Activated naive CD4-positive, alpha-beta T cell (primary cell): ENCODE measurements at regions not wholly inside any gene's neighbourhood (a gene's known extent, or its start where the extent isn't known, plus 50 kb on each side); places are given as distances from the start of the nearest gene placed in this dataset.
"Not testable (repeated sequence)": the region's sequence is repeated elsewhere in the genome, so short reads cannot be mapped to it uniquely, and the experiment has no call there.

ENCODE experiments used
- DNase-seq, 4 experiments: peaks; one replicate each; lab custom pipeline; 2025; lab: John Stamatoyannopoulos, UW

DNA sequence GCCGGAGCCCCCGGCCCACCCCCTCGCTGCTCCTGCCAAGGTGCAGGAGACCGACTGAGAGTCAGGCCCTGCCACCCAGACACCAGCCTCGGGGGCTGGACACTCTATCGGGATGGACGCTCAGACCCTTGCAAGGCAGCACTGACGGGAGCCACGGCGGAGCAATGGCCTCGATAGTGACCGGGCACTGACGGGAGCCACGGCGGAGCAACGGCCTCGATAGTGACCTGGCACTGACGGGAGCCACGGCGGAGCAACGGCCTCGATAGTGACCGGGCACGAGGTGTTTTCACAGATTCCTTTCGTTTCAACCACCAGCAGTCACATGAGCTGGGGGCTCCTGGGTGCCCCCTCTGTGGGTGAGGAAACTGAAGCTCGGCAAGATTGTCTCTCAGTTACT lies 123.6 kb upstream of the PPP1R26 start:
- no peak for DNase-seq

DNA sequence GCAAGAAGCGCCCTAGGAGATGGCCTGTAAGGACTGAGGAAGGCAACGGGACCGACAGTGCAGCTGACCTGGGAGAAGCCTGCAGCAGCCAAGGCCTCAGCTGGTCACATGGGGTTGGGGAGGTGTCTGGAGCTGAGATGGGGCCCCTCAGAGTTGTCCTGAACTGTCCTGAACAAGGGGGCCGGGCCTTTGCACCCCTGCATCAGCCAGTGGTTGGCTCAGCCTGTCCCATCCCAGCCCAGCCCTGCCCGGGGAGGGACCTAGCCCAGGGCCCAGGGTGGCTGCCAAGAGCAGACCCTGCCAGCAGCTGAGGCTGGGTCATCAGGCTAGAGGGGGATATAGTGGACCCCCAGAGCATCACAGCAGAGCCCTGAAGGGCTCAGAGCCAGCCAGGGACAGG lies 122.8 kb upstream of the PPP1R26 start:
- no peak for DNase-seq

DNA sequence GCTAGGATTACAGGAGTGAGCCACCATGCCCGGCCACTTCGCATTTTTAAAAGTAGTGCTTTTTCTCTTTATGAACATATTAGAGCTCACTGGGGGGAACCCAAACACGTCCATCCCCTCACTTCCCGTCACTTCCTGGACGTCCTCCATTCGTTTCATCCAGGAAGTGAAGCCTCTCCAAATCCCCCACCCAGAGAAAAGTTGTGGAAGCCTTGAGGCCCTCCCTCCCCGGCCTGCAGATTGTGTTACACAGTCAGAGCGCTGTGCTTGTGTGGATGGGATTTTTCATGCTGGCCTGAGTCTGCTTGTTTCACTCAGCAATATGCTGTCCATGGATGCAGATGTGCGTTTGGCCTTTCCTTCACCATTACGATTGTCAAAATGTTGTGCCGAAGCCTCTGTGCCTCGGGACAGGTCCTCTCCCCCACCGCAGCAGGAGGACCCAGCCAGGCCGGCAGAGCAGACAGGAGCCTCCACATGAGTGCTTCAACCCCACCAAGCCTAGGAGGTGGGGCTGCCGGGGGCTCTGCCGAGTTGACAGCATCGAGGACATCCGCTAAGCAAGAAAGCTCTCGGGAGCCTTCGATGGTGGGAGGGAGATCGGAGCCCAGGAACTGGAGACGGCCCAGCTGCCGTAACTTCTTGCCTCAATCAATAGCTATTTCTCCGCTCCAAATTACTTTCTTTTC lies 121.6 kb upstream of the PPP1R26 start:
- DNase-seq, result no peak

DNA sequence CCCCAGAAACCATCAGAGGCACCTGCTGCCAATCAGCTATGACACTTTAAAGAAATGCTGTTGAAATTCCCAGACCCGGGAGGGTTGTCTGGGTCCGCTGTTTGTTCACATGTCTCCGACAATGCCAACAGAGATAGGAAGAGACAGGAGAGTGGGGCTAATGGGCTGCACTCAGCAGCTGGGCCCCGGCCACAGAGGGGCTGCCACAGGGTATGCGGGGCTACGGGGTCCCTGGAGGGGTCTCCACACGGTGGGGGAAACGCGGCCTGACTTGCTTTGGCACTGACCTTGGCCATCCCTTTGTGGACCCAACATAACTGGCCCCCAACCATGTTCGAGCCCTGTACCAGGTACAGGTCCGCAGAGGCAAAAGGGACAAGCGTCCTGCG lies 121.0 kb upstream of the PPP1R26 start:
- no peak for DNase-seq

DNA sequence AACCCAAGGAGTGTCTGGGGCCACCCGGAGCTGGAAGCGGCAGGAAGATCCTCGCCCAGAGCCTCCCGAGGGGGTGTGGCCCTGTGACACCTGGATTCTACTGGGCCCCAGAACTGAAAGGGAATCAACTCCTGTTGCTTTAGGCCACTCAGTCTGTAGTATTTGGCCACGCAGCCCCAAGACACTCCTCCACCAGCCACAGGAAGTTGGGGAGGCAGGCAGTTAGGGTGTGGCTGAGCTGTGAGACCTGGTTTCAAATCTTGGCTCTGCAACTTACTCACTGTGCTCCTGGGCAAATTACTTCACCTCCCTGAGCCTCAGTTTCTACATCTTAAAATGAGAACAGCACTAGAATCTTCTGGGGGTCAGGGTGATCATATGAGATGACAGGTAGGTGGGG lies 119.8 kb upstream of the PPP1R26 start:
- no peak for DNase-seq

DNA sequence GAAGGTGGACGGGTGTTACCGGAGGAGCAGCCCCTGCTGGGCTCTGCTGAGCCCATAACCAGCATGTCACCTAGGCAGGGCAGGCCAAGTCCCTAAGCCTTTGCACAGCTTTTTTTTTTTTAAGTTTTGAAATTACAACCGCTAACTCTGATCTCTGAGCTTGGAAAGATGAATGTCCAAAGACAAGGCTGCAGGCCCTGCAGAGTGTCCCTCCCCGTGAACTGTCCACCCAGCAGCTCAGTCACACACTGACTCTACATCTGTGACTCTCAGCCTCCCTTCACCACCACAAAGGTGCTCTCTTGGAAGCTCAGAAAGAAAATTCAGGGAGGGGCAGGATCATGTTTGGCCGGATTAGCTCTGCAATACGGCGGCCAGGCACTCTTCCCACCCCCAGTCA lies 119.0 kb upstream of the PPP1R26 start:
- DNase-seq, result no peak

DNA sequence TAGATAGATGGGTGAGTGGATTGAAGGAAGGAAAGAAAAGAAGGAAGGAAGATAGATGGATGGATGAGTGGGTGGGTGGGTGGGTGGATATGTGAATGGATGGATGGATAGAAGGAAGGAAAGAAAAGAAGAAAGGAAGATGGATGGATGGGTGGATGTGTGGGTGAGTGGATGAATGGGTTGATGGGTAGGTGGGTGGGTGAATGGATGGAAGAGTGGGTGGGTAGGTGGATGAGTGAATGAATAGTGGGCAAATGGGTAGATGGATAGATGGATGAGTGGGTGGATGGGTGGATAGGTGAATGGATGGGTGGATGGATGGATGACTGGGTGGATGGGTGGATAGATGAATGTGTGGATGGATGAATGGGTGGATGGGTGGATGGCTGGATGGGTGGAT lies 117.9 kb upstream of the PPP1R26 start:
- DNase-seq, result not testable (repeated sequence)

DNA sequence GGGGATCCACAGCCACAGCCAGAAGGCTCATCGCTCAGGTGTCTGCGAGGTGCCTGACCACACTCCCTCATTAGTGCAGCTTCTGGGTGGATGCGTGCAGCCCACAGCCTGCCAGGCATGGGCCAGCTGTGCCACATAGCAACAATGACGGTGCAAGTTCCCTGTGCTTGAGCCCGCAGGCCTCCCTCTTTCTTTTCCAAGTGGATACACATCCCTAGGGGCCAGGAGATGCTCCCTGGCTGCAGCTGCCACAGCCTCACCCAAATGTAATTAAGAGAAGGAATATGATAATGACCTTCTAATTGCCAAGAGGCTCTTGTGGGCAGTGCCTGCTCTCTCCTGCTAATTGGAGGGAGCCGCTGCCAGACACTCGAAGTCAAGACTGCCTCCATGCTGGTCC lies 116.0 kb upstream of the PPP1R26 start:
- no peak for DNase-seq

DNA sequence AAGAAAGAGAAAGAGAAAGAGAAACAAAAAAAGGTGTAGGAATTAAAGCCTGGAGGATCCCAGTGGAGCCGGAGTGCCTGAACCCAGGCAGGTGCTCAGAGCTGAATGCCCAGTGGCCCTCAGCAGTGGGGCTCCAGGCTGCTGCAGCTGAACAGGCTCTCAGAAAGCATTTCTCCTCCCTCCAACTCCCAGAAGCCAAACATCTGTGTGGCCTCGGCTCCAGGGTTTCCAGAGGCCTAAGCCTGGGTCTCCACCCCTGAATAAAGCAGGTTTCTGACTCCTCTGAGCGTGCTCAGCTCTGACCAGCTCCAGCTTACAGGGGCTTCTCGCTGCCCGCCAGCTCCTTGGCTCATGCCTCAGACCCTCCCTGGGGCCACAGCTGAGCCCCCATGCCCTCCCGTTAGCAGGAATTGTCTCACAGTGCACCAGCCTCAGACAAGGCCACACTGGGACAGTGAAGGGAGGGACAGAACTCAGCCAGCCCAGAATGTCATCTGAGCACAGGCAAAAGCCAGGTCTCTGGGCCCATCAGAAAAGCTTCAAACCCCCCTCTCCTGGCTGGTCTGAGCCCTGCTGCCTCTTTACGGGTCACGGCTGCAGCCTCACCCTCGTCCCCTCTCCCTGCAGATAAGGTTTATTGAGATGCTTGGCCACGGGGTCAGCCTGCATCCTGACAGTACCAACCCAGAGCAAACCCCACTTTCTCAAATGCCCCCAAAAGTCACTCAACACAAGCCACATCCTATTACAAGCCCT lies 114.4 kb upstream of the PPP1R26 start:
- DNase-seq, result no peak

DNA sequence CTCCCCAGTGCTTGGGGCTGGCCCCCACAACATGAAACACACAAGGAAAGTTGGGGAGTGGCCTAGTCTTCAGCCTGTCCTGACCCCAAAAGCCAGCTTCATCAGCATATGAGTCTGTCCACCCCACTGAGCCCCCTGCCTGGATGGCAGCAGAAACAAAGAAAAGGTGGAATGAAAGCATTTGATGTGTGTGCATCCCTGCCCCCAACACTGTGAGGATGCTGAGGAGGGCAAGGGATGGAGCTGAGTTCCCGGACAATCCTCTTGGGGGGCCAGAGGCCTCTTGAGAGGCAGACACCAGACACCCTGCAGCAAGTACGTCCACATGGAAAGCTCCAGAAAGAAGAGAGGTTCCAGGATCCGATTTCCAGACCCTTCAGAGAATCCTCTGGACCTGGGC lies 113.5 kb upstream of the PPP1R26 start:
- no peak for DNase-seq

DNA sequence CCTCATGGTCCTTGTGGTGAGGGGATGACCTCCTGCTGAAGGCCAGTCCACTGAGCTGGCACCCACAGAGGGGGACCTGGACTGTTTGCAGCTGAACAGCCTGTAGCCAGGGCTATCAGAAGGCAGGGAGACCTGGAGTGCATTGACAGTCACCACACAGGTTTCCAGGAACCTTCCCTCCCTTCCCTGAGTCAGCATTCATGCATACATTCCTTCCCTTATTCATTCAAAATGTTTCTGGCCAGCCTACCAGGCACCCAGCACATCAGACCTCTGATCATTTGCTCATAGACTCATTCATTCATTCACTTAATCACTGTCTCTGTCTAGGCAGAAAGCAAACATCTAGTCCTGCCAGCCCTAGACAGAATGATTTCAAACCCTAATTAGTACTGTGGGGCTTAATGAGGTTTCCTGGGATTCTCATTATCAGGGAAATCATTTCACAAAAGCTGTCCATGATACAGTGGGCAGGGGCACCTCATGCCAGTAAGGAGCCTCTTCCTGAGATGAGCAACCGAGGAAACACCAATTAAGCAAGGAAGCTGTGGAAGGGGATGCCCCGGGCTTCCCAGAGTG lies 110.1 kb upstream of the PPP1R26 start:
- no peak for DNase-seq

DNA sequence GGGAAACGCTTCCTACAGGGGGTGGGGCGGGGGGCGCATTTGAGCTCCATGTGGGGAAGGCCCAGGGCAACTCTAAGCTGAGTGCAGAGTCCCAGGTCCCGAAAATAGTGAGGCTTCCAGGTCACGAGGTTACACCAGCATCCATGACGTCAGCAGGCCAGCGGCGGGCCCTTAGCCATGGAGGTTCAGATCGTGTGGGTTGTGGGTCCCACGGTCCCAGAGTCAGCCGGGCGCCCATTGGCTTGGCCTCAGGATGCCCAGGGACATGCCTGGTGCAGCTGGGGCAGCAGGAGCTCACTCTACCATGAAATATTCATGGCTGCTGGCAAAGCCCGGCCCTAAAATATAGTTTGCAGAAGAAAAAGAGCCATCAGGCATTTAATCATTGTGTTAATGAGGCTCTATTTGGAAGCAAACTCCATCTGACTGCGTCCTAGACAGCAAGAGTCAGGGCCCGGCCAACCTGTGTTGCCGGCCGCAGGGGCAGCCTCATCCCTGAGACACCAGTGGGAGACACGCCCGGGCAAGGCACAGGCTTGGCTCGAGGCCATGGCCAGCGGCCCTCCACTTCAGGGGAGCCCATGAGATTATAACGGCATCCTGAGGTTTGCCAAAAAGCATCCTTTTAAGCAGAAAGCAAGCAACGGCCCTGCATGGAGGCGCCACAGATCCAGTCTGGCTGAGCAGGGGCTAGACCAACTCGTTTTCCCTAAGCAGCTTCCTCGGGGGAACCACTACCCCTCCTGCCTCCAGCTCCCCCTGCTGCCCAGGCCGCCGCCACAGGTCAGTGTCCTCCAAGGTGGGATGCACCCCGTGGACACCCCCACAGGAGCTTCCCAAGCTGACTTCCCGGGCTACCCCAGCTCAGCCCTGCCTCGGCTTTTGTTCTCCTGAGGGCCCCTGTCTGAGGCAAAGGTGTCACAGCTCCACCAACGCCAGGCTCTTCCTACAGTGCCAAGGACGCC lies 108.9 kb upstream of the PPP1R26 start:
- no peak for DNase-seq

DNA sequence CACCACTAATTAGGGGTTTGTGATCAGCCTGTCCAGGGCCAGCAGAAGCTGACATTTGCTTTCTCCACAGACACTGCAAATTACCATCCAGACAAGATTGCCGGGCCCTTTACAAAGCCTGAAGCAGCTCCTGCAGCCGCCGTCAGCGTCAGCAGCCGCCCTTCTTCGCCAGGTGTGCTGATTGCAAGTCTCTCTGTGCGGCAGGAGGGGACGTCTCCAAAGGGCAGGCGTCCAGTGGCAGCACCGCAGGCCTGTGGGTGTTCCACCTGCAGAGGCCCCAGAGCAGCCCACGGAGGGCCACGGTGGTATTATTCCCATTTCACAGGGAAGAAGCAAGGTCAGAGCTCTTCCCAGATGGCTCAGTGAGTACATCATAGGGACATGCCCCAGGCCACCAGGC lies 108.0 kb upstream of the PPP1R26 start:
- DNase-seq, result no peak

DNA sequence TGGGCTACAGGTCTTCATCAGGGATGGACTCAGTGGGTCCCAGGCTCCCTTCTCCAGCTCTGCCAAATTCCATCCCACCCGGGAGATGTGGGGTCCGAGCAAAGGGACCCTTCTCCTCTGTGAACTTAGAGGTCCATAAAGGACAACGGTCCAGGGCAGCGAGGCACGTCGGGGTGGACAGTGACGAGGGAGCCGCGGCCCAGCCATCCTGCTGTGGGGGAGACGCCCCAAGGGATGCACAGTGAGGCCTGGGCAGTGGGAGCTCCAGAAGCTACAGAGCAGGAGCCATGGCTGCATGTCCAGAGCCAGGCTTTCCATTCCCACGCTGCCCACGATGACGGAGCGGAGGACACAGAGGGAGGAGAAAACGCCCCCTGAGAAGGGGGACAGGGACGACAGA lies 107.5 kb upstream of the PPP1R26 start:
- no peak for DNase-seq

DNA sequence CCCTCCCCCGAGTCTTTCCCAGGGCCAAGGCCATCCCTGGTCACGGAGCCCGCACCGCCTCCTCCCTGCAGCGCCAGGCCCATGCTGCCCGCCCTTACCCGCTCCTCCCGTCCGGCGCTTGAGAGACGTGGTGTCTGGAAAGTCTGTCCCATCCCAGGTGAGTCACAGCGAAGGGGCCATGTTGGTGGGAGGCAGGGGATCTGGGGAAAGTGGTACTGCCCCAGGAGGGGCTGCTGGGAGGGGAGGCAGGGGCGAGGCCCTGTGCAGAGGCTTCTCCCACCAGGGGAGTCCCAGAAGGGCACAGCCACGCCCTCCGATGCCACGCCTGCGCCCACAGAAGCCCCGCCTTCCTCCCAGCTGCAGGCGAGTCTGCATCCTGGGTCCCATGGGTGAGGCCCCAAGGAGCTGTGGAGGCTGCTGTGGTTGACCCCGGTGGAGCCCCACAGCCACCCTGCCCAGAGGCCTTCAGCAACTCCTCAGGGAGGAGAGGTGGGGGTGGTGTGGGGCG lies 107.0 kb upstream of the PPP1R26 start:
- DNase-seq, result no peak

DNA sequence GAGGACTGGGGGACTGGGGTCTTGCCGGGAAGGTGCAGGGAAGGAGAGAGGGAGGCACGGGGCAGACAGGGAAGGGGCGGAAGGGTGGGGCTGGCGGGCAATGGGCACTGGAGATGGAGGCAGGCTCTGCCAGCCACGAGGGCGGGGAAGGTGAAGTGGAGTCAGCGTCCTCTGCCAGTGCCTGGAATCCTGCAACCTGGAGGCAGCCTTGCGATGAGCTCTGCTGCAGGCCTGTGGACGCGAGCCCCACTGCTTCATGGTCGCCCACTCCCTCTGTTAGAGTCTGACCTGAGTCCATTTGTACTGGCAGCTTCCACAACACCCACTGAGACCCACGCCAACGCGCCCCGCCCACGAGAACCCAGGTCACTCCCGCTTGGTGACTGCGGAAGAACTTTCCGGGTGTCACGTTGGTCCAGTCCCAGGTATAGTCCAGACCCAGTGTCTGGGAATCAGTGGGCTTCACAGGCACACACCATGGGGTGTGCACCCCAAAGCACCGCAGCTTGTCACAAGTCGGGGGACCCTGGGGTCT lies 106.4 kb upstream of the PPP1R26 start:
- DNase-seq, result no peak

DNA sequence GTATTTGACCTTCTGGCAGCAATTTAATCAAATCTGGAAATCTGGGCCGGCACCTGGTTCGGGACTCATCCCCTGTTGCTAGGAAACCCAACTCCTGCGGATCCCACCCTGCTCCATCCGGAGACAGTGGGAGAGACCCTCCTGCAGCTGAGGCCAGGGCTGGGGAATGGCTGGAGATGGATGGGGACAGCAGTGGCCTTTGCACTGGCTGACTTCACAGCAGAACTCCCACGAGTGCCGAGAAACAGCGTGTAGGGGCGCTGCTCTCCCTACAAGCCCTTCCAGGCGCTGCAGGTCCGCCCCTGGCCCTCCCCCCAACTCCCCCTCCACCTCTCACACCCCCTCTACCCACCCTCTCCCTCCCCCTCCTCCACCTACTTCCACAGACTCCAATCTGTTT lies 105.8 kb upstream of the PPP1R26 start:
- no peak for DNase-seq

DNA sequence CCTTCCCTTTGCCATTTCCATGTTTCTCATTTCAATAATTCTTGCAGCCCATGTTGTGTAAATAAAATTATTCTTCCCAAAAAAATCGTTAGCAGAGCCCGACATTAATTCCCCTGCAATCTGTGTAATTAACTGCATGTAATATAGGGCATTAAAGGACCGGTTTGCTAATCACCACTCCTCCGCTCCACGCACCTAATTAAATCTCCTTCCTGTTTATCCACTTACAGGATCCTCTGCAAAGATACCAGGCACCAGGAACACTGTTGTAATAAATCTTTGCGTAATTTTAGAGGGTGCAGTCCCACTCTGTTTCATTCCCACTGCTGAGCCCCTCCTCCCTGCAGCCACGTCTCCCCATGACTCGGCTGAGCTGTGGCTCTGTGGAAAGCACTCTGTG lies 105.0 kb upstream of the PPP1R26 start:
- no peak for DNase-seq

DNA sequence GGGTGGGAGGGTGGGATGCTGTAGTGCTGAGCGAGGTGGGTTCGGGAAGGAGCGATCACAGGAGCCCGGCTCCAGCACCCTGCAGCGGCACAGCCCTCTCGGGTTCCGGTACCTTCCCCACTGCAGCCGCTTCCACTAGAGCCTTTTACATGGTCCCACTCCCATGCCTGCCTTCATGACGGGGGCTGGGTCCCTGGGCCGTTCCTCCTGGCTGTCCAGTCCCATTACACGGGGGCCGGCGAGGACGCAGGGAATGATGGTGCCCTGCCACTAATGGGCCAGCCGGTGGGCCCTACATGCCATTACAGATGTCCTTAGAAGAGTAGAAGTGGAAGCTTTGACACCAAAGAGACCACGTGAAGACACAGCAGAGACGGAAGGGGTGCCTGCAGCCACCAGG lies 104.6 kb upstream of the PPP1R26 start:
- no peak for DNase-seq

DNA sequence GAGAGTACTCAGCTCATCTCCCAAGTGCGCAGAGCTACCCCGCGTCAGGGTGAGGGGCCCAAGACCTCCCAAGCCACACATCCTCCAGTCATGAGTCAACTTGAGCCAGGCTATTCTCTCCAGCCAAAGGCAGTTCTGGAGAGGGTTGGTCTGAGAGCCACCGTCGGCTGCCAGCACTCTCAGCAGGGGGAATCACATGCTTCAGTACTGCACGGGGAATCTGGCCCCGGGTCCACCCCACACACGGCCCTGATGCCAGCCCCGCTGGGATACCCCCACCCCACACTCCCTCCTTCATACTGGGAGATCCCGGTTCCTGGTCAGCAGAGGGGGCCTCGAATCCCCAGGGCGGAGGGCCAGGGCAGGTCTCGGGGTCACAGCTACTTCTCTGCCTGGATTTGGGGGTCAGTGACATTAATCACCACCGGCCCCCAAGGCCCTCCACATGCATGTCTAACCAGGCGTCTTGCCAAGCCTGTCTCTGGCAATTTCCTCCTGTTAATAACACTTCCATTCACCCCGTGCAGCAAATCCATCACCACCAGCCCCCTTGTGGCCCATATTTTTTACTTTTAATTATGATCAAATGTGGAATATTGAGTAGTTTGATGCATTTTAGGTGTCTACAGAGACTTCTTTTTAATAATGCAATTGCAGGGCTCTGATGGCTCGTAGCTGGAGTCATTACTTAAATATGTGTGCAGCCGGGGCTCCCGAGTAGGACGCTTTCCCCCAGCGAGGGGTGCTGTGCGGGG lies 102.9 kb upstream of the PPP1R26 start:
- no peak for DNase-seq

DNA sequence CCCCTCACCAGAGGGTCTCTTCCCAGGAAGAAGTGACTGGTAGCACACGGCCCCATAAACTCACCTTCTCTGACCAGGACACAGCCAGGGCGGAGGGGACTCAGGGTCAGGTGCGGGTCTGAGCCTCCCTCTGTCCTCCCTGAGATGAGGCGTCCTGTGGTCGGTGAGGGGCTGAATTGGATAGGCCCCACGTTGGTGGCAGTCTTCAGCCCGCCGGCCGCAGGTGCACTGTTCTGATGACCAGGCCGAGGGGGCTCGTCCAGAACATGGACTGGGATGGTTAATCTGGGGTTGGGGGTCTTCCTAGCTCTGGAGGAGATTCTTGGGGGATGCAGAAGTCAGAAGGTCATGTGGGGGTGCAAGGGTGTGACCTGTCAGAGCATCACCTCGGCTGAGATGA lies 102.2 kb upstream of the PPP1R26 start:
- no peak for DNase-seq
